Activated B cell treated with CpG ODN at 0.5 μM for 24 hours (primary cell): ENCODE measurements at regions not wholly inside any gene's neighbourhood (a gene's known extent, or its start where the extent isn't known, plus 50 kb on each side); places are given as distances from the start of the nearest gene placed in this dataset.

ENCODE experiments used
- ATAC-seq: fragments of 200-7000 bp; cut with Tn5 transposase; one replicate; pipeline ENCODE4 v1.10.0; 2021; ENCODE audit warnings: low read depth, mild to moderate bottlenecking, moderate library complexity
- CTCF ChIA-PET: fragments of 350-600 bp; sonication (Branson Sonifier 250); formaldehyde crosslinking; loops from one replicate; lab custom pipeline; 2021; ENCODE audit warnings: antibody characterized with exemption; lab: Charles Lee
- POLR2A ChIA-PET: fragments of 350-600 bp; sonication (Branson Sonifier 250); formaldehyde crosslinking; loops from one replicate; lab custom pipeline; 2021; ENCODE audit warnings: antibody characterized with exemption; lab: Charles Lee
- DNase-seq: peaks from one replicate; pipeline ENCODE4 v3.0.0; 2022
- H3K27ac Mint-ChIP-seq: one replicate; pipeline ENCODE4 v1.8.0; 2020; ENCODE audit warnings: mixed read lengths
- H3K27me3 Mint-ChIP-seq: one replicate; pipeline ENCODE4 v1.8.0; 2021; ENCODE audit warnings: mixed read lengths
- H3K36me3 Mint-ChIP-seq: one replicate; pipeline ENCODE4 v1.8.0; 2021; ENCODE audit warnings: low read depth, mixed read lengths
- H3K4me1 Mint-ChIP-seq: one replicate; pipeline ENCODE4 v1.8.0; 2021; ENCODE audit warnings: mixed read lengths
- H3K4me3 Mint-ChIP-seq: one replicate; pipeline ENCODE4 v1.8.0; 2020; ENCODE audit warnings: mild to moderate bottlenecking, mixed read lengths
- H3K9me3 Mint-ChIP-seq: one replicate; pipeline ENCODE4 v1.8.0; 2020; ENCODE audit warnings: mixed read lengths
- CTCF ChIP-seq: fragments of 200-600 bp; IDR thresholded peaks from one replicate; pipeline ENCODE4 v1.8.0; 2022; ENCODE audit warnings: antibody characterized with exemption, mild to moderate bottlenecking
- intact Hi-C: fragments of 100-400 bp; cut with micrococcal nuclease; formaldehyde crosslinking; loops from one replicate; pipeline ENCODE4 v1.15.1; 2024

- Mint-ChIP-seq H3K4me1 (no peaks in the 10 kb centered on the region), H3K36me3 (no peaks in the 10 kb centered on the region), H3K4me3 (no peak overlapping the region), H3K27ac (no peak overlapping the region), H3K27me3 (no peaks in the 10 kb centered on the region), H3K9me3 (peaks cover 11% of the 10 kb centered on the region)
- ChIA-PET POLR2A (no interaction called here), CTCF (no interaction called here)
- DNase-seq (no peak), ATAC-seq (no peak)
- no peak for TF ChIP-seq CTCF
- intact Hi-C loops: no loop called here
These were observed 684.3 kb upstream of the SGO1 start for GRCh38 chr3:20870106-20870899.

GRCh38 chr3:20865803-20866202, 679.8 kb upstream of the SGO1 start:
- no peaks in the 10 kb centered on the region for H3K27me3 Mint-ChIP-seq
- no peak overlapping the region for H3K4me3 Mint-ChIP-seq
- intact Hi-C loops: no loop called here
- no peak overlapping the region for H3K27ac Mint-ChIP-seq
- no peaks in the 10 kb centered on the region for H3K4me1 Mint-ChIP-seq
- no peak for DNase-seq
- TF ChIP-seq CTCF: no peak
- ChIA-PET POLR2A (no interaction called here), CTCF (no interaction called here)
- ATAC-seq: no peak
- no peaks in the 10 kb centered on the region for H3K36me3 Mint-ChIP-seq
- peaks cover 16% of the 10 kb centered on the region for H3K9me3 Mint-ChIP-seq

- DNase-seq (no peak), ATAC-seq (no peak)
- intact Hi-C loops: no loop called here
- POLR2A ChIA-PET: no interaction called here
- Mint-ChIP-seq H3K27ac (no peak overlapping the region), H3K36me3 (no peaks in the 10 kb centered on the region), H3K4me3 (no peak overlapping the region), H3K27me3 (no peaks in the 10 kb centered on the region), H3K4me1 (no peaks in the 10 kb centered on the region), H3K9me3 (peaks cover 16% of the 10 kb centered on the region)
- CTCF ChIA-PET: no interaction called here
- TF ChIP-seq CTCF: no peak
These were observed 675.4 kb upstream of the SGO1 start for GRCh38 chr3:20861454-20861853.

GRCh38 chr3:20857636-20858035, 671.6 kb upstream of the SGO1 start:
- Mint-ChIP-seq H3K4me3 (no peak overlapping the region), H3K27ac (no peak overlapping the region), H3K4me1 (no peaks in the 10 kb centered on the region), H3K27me3 (no peaks in the 10 kb centered on the region), H3K9me3 (peaks cover 2% of the 10 kb centered on the region), H3K36me3 (no peaks in the 10 kb centered on the region)
- CTCF ChIA-PET: no interaction called here
- TF ChIP-seq CTCF: no peak
- ATAC-seq (no peak), DNase-seq (no peak)
- intact Hi-C loops: no loop called here
- POLR2A ChIA-PET: no interaction called here

- no peak for ATAC-seq
These were observed 667.9 kb upstream of the SGO1 start for GRCh38 chr3:20853890-20854289.

More at GRCh38 chr3:20853890-20854289, 667.9 kb upstream of the SGO1 start:
- ChIA-PET CTCF (no interaction called here), POLR2A (no interaction called here)
- Mint-ChIP-seq H3K4me1 (no peaks in the 10 kb centered on the region), H3K9me3 (no peaks in the 10 kb centered on the region), H3K4me3 (no peak overlapping the region), H3K27me3 (no peaks in the 10 kb centered on the region), H3K36me3 (no peaks in the 10 kb centered on the region), H3K27ac (no peak overlapping the region)
- TF ChIP-seq CTCF: no peak
- intact Hi-C loops: no loop called here
- DNase-seq: no peak
